Mammary epithelial cell (primary cell): ENCODE measurements at regions not wholly inside any gene's neighbourhood (a gene's known extent, or its start where the extent isn't known, plus 50 kb on each side); places are given as distances from the start of the nearest gene placed in this dataset.

ENCODE experiments used
- CTCF ChIP-seq, 2 donors: IDR thresholded peaks in 1 of 2; conservative IDR thresholded peaks in 1 of 2; 2 replicates each; pipeline ENCODE4 v1.5.1; 2011 to 2012; ENCODE audit warnings: inconsistent platforms in 2 of 2, low read length in 2 of 2, mild to moderate bottlenecking in 2 of 2, control low read depth in 1 of 2, low read depth in 1 of 2; ENCODE audit not compliant: insufficient read depth in 1 of 2; ENCODE audit errors: extremely low read depth in 1 of 2
- EZH2 ChIP-seq: IDR thresholded peaks from 2 replicates; pipeline ENCODE4 v1.6.1; 2012; ENCODE audit warnings: low read length, inconsistent platforms, borderline replicate concordance

- no peak for TF ChIP-seq CTCF (conservative IDR thresholded peaks at IDR 0.05 in 1 of 2, IDR thresholded peaks at IDR 0.05 in 1 of 2; ENCODE audit: extremely low read depth in 1 of 2, insufficient read depth in 1 of 2, low read depth in 1 of 2, low read length in 2 of 2)
- no peak for TF ChIP-seq EZH2
These were observed 479.8 kb downstream of the BCAT1 start for GRCh38 chr12:24469089-24469488.
